Trophoblast cell (in vitro differentiated cells and primary cell): ENCODE measurements at regions not wholly inside any gene's neighbourhood (a gene's known extent, or its start where the extent isn't known, plus 50 kb on each side); places are given as distances from the start of the nearest gene placed in this dataset.

ENCODE experiments used
- DNase-seq, 2 donors: peaks; one replicate each; pipeline ENCODE4 v3.0.0-alpha.2; 2016
- H2AFZ ChIP-seq: 2 replicates; pipeline ENCODE4 v1.6.1; 2013; ENCODE audit warnings: low read length, moderate library complexity, mild to moderate bottlenecking; ENCODE audit not compliant: insufficient read depth, poor library complexity
- H2AK5ac ChIP-seq: 2 replicates; pipeline ENCODE4 v1.6.1; 2013; ENCODE audit warnings: mild to moderate bottlenecking, low read length
- H2BK120ac ChIP-seq: 2 replicates; pipeline ENCODE4 v1.6.1; 2013; ENCODE audit warnings: low read length, mild to moderate bottlenecking, moderate library complexity; ENCODE audit not compliant: insufficient read depth, poor library complexity
- H2BK12ac ChIP-seq: 2 replicates; pipeline ENCODE4 v1.6.1; 2013; ENCODE audit warnings: mild to moderate bottlenecking, low read length, moderate library complexity
- H2BK5ac ChIP-seq: 2 replicates; pipeline ENCODE4 v1.6.1; 2013; ENCODE audit warnings: low read length, low read depth, moderate library complexity, mild to moderate bottlenecking; ENCODE audit not compliant: poor library complexity
- H3K14ac ChIP-seq: 2 replicates; pipeline ENCODE4 v1.6.1; 2013; ENCODE audit warnings: mild to moderate bottlenecking, low read length
- H3K18ac ChIP-seq: 2 replicates; pipeline ENCODE4 v1.6.1; 2013; ENCODE audit warnings: mild to moderate bottlenecking, low read length
- H3K23ac ChIP-seq: 2 replicates; pipeline ENCODE4 v1.6.1; 2013; ENCODE audit warnings: low read length
- H3K27ac ChIP-seq: 2 replicates; pipeline ENCODE4 v1.5.1; 2013; ENCODE audit warnings: low read depth, mild to moderate bottlenecking, inconsistent platforms, low read length, moderate library complexity
- H3K27me3 ChIP-seq: 2 replicates; pipeline ENCODE4 v1.6.1; 2013; ENCODE audit warnings: inconsistent platforms, mild to moderate bottlenecking, low read length, moderate library complexity; ENCODE audit not compliant: insufficient read depth
- H3K36me3 ChIP-seq, 2 experiments: 1 replicate in 1 of 2; 2 replicates in 1 of 2; pipeline ENCODE4 v1.6.1; 2013; ENCODE audit warnings: low read length in 2 of 2, mild to moderate bottlenecking in 2 of 2, moderate library complexity in 1 of 2; ENCODE audit not compliant: insufficient read depth in 2 of 2, control insufficient read depth in 1 of 2
- H3K4ac ChIP-seq: 2 replicates; pipeline ENCODE4 v1.6.1; 2013; ENCODE audit warnings: low read depth, mild to moderate bottlenecking, low read length, moderate library complexity
- H3K4me1 ChIP-seq, 2 experiments: 1 replicate in 1 of 2; 2 replicates in 1 of 2; pipeline ENCODE4 v1.6.1; 2013; ENCODE audit warnings: low read length in 2 of 2, mild to moderate bottlenecking in 2 of 2, moderate library complexity in 1 of 2; ENCODE audit not compliant: insufficient read depth in 2 of 2, control insufficient read depth in 1 of 2
- H3K4me2 ChIP-seq: 2 replicates; pipeline ENCODE4 v1.6.1; 2013; ENCODE audit warnings: inconsistent platforms, mild to moderate bottlenecking, low read length, moderate library complexity
- H3K4me3 ChIP-seq: 2 replicates; pipeline ENCODE4 v1.5.1; 2013; ENCODE audit warnings: mild to moderate bottlenecking, low read depth, low read length, inconsistent platforms
- H3K79me1 ChIP-seq: one replicate; pipeline ENCODE4 v1.6.1; 2013; ENCODE audit warnings: low read length
- H3K79me2 ChIP-seq: 2 replicates; pipeline ENCODE4 v1.6.1; 2013; ENCODE audit warnings: low read length, mild to moderate bottlenecking; ENCODE audit not compliant: control insufficient read depth, insufficient read depth, poor library complexity
- H3K9ac ChIP-seq: 2 replicates; pipeline ENCODE4 v1.6.1; 2013; ENCODE audit warnings: mild to moderate bottlenecking, low read length
- H3K9me3 ChIP-seq: 2 replicates; pipeline ENCODE4 v1.6.1; 2013; ENCODE audit warnings: low read depth, mild to moderate bottlenecking, control low read depth, inconsistent platforms, low read length; ENCODE audit not compliant: insufficient read depth
- H4K12ac ChIP-seq: 2 replicates; pipeline ENCODE4 v1.6.1; 2013; ENCODE audit warnings: low read depth, mild to moderate bottlenecking, low read length, moderate library complexity
- H4K8ac ChIP-seq: 2 replicates; pipeline ENCODE4 v1.6.1; 2013; ENCODE audit warnings: low read depth, mild to moderate bottlenecking, low read length, moderate library complexity
- H4K91ac ChIP-seq: one replicate; pipeline ENCODE4 v1.6.1; 2013; ENCODE audit warnings: low read depth, mild to moderate bottlenecking, low read length, moderate library complexity
- WGBS: extraction: QIAGEN DNeasy Blood & Tissue Kit; methylation state at CpG from one replicate; pipeline ENCODE4 v1.1.7; 2013; ENCODE audit warnings: missing lambda C conversion rate; ENCODE audit not compliant: insufficient read length, insufficient coverage; ENCODE audit errors: extremely low coverage; 5-methylcytosine and 5-hydroxymethylcytosine counted together

DNA sequence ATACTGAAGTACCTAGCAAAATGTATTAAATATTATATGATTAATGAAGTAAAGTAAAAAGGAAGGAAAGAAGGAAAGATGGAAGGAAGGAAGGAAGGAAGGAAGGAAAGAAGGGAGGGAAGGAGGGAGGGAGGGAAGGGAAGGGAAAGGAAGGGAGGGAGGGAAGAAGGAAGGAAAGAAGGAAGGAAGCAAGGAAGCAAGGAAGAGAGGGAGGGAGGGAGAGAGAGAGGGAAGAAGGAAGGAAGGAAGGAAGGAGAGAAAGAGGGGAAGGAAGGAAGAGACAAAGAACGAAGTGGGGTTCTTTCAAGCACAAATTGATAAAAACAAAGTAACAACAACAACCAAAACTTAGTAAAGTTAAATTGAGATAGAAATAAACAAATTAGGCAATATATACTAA, 622.3 kb upstream of the ADGRB3 start:
- no peak overlapping the region for H3K9ac ChIP-seq
- H3K4me2 ChIP-seq, result no peak overlapping the region
- H3K4me3 ChIP-seq, result no peak overlapping the region
- DNase-seq, result no peak
- H3K79me2 ChIP-seq, result no peaks in the 10 kb centered on the region
- no peak overlapping the region for H2BK5ac ChIP-seq
- no peak overlapping the region for H2BK12ac ChIP-seq
- no peaks in the 10 kb centered on the region for H3K36me3 ChIP-seq
- H3K14ac ChIP-seq, result no peak overlapping the region
- H2AFZ ChIP-seq, result no peak overlapping the region
- H3K27me3 ChIP-seq, result no peaks in the 10 kb centered on the region
- no peak overlapping the region for H2AK5ac ChIP-seq
- no CpG with 5 or more reads among the region's 1 CpG for WGBS
- no peak overlapping the region for H3K18ac ChIP-seq
- H3K4me1 ChIP-seq, result no peaks in the 10 kb centered on the region
- no peaks in the 10 kb centered on the region for H3K79me1 ChIP-seq
- no peaks in the 10 kb centered on the region for H3K9me3 ChIP-seq
- no peak overlapping the region for H3K4ac ChIP-seq
- no peak overlapping the region for H4K91ac ChIP-seq
- no peak overlapping the region for H4K8ac ChIP-seq
- no peak overlapping the region for H4K12ac ChIP-seq
- H3K27ac ChIP-seq, result no peak overlapping the region
- H2BK120ac ChIP-seq, result no peak overlapping the region
- H3K23ac ChIP-seq, result no peak overlapping the region

DNA sequence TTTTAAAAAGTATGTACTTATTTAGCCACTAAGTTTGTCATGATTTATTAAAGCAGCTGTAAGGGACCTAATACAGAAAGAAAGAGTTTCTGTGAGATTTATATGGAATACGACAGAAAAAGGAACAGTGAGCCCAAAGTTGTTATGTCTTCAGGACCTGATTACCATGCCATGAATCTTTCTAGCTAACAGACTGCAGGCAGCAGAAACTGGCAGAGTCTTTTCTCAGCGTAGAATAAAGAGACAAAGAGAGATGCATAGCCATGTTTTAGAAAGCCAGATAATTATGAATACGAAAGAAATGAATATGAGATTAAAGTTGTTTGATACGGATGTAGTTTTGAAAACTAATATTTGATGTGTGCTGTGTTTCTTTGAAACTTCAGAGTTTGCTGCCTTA, 624.1 kb upstream of the ADGRB3 start:
- H3K4me1 ChIP-seq, result no peaks in the 10 kb centered on the region
- no peaks in the 10 kb centered on the region for H3K9me3 ChIP-seq
- H3K79me1 ChIP-seq, result no peaks in the 10 kb centered on the region
- H4K91ac ChIP-seq, result no peak overlapping the region
- H3K27ac ChIP-seq, result no peak overlapping the region
- H4K12ac ChIP-seq, result no peak overlapping the region
- H3K79me2 ChIP-seq, result no peaks in the 10 kb centered on the region
- 100% methylated on average over 2 of the region's 4 CpGs for WGBS
- no peaks in the 10 kb centered on the region for H3K27me3 ChIP-seq
- H3K14ac ChIP-seq, result no peak overlapping the region
- H3K18ac ChIP-seq, result no peak overlapping the region
- no peak overlapping the region for H3K4ac ChIP-seq
- H2BK12ac ChIP-seq, result no peak overlapping the region
- no peak overlapping the region for H2BK120ac ChIP-seq
- H2AK5ac ChIP-seq, result no peak overlapping the region
- no peaks in the 10 kb centered on the region for H3K36me3 ChIP-seq
- H2BK5ac ChIP-seq, result no peak overlapping the region
- H4K8ac ChIP-seq, result no peak overlapping the region
- H3K23ac ChIP-seq, result no peak overlapping the region
- H3K4me2 ChIP-seq, result no peak overlapping the region
- H3K9ac ChIP-seq, result no peak overlapping the region
- H2AFZ ChIP-seq, result no peak overlapping the region
- no peak for DNase-seq
- H3K4me3 ChIP-seq, result no peak overlapping the region

DNA sequence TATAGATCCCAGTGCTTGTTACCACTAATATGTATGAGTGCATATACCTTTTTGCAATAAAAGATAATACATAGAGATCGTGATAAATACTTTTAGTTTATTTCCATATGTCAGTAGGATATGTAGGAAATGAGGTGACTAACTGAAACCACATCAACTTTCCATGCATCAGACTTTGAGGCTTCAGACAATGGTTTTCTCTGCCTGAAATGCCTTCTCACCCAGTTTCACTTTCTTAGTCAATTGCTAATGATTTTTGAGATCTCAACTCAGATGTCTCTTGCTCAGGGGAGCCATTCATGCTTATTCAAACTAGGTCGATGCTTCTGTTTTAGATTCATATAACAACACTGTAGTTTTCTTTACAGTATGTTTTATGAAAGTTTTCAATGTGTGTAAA, 626.6 kb upstream of the ADGRB3 start:
- no peak overlapping the region for H3K9ac ChIP-seq
- no peak overlapping the region for H3K14ac ChIP-seq
- H3K36me3 ChIP-seq, result no peaks in the 10 kb centered on the region
- H2BK12ac ChIP-seq, result no peak overlapping the region
- no peaks in the 10 kb centered on the region for H3K9me3 ChIP-seq
- H3K18ac ChIP-seq, result no peak overlapping the region
- no peaks in the 10 kb centered on the region for H3K27me3 ChIP-seq
- no peak overlapping the region for H2AK5ac ChIP-seq
- no peak overlapping the region for H2BK5ac ChIP-seq
- H4K12ac ChIP-seq, result no peak overlapping the region
- no peak overlapping the region for H3K4ac ChIP-seq
- DNase-seq, result no peak
- H3K27ac ChIP-seq, result no peak overlapping the region
- no peak overlapping the region for H4K91ac ChIP-seq
- WGBS, result no CpG with 5 or more reads among the region's 2 CpGs
- H3K79me1 ChIP-seq, result no peaks in the 10 kb centered on the region
- no peak overlapping the region for H3K4me2 ChIP-seq
- no peak overlapping the region for H2BK120ac ChIP-seq
- no peak overlapping the region for H3K4me3 ChIP-seq
- H4K8ac ChIP-seq, result no peak overlapping the region
- no peak overlapping the region for H2AFZ ChIP-seq
- H3K4me1 ChIP-seq, result no peaks in the 10 kb centered on the region
- no peaks in the 10 kb centered on the region for H3K79me2 ChIP-seq
- no peak overlapping the region for H3K23ac ChIP-seq

DNA sequence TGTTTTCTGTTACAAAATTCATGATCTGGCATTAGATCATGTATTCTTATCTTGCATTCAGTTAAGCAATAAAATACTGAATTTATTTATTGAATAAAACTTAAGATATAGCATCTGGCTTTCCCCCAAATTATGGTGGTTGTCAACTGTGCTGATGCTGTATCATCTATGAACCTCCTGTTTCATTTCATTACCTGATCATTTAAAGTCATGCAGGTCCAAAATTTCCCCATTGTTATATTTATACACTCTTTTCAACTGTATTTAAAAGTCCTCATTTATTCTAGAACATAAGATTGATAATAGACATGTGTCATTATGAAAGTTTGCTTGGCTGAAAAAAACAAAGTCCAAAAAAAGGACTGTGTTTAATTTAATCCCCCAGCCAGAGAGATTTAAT, 627.4 kb upstream of the ADGRB3 start:
- DNase-seq, result no peak
- H4K12ac ChIP-seq, result no peak overlapping the region
- no peak overlapping the region for H3K4me3 ChIP-seq
- no peaks in the 10 kb centered on the region for H3K79me1 ChIP-seq
- H2BK12ac ChIP-seq, result no peak overlapping the region
- no peak overlapping the region for H3K27ac ChIP-seq
- H3K14ac ChIP-seq, result no peak overlapping the region
- H3K36me3 ChIP-seq, result no peaks in the 10 kb centered on the region
- H4K8ac ChIP-seq, result no peak overlapping the region
- H3K23ac ChIP-seq, result no peak overlapping the region
- no peak overlapping the region for H2BK120ac ChIP-seq
- H2BK5ac ChIP-seq, result no peak overlapping the region
- no peak overlapping the region for H2AFZ ChIP-seq
- H4K91ac ChIP-seq, result no peak overlapping the region
- H3K4me2 ChIP-seq, result no peak overlapping the region
- no peaks in the 10 kb centered on the region for H3K27me3 ChIP-seq
- no peak overlapping the region for H3K4ac ChIP-seq
- H3K4me1 ChIP-seq, result no peaks in the 10 kb centered on the region
- no peak overlapping the region for H3K18ac ChIP-seq
- no peak overlapping the region for H2AK5ac ChIP-seq
- no peaks in the 10 kb centered on the region for H3K9me3 ChIP-seq
- H3K9ac ChIP-seq, result no peak overlapping the region
- no peaks in the 10 kb centered on the region for H3K79me2 ChIP-seq
